H1 (cell line): ENCODE measurements at regions not wholly inside any gene's neighbourhood (a gene's known extent, or its start where the extent isn't known, plus 50 kb on each side); places are given as distances from the start of the nearest gene placed in this dataset.

Source experiments
- ATF2 ChIP-seq: IDR thresholded peaks from 2 replicates; pipeline ENCODE4 v1.6.1; 2012; ENCODE audit warnings: low read length, inconsistent platforms
- SIN3A ChIP-seq, 2 experiments: IDR thresholded peaks in 1 of 2; conservative IDR thresholded peaks in 1 of 2; 2 replicates each; pipeline ENCODE4 v1.6.1; 2011 to 2012; ENCODE audit warnings: low read length in 2 of 2, improper control_type of control experiment in 1 of 2, low read depth in 1 of 2, mild to moderate bottlenecking in 1 of 2
- SRF ChIP-seq: IDR thresholded peaks from 2 replicates; pipeline ENCODE4 v1.6.1; 2011; ENCODE audit warnings: mild to moderate bottlenecking, low read depth, low read length, moderate library complexity
- TAF1 ChIP-seq: IDR thresholded peaks from 2 replicates; pipeline ENCODE4 v1.6.1; 2011; ENCODE audit warnings: mild to moderate bottlenecking, low read depth, low read length
- TF ChIP-seq, protein P1 (sequence below): IDR thresholded peaks from 2 replicates; pipeline ENCODE4 v1.6.1; 2012; ENCODE audit warnings: inconsistent platforms

DNA sequence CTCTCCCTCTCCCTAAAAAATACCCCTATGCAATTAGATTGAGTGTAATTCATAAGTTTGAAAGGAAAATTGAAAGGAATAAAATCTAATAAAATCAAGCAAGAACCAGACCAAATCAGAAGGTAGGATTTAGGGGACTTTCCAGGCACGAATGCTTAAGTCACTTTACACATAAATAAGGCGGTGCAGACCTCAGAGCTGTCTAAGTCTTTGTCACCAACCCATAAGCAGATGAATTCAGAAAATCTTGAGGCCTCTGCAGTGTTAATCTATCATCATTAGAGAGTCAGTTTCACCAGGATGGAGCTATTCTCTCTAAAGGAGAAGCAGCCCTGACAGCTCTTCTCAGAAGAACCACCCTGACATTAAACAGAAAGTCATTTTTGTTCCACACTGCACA is 819.1 kb upstream of the AMELY start (continued):
- no peak for TF ChIP-seq ATF2
- no peak for TF ChIP-seq SRF
- TF ChIP-seq, protein P1, sequence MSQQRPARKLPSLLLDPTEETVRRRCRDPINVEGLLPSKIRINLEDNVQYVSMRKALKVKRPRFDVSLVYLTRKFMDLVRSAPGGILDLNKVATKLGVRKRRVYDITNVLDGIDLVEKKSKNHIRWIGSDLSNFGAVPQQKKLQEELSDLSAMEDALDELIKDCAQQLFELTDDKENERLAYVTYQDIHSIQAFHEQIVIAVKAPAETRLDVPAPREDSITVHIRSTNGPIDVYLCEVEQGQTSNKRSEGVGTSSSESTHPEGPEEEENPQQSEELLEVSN = no peak
- TF ChIP-seq TAF1 = no peak
- no peak for TF ChIP-seq SIN3A (conservative IDR thresholded peaks at IDR 0.05 in 1 of 2, IDR thresholded peaks at IDR 0.05 in 1 of 2; ENCODE audit: low read depth in 1 of 2, low read length in 2 of 2)
